ENCODE measurements at regions not wholly inside any gene's neighbourhood (a gene's known extent, or its start where the extent isn't known, plus 50 kb on each side); places are given as distances from the start of the nearest gene placed in this dataset.

DNA sequence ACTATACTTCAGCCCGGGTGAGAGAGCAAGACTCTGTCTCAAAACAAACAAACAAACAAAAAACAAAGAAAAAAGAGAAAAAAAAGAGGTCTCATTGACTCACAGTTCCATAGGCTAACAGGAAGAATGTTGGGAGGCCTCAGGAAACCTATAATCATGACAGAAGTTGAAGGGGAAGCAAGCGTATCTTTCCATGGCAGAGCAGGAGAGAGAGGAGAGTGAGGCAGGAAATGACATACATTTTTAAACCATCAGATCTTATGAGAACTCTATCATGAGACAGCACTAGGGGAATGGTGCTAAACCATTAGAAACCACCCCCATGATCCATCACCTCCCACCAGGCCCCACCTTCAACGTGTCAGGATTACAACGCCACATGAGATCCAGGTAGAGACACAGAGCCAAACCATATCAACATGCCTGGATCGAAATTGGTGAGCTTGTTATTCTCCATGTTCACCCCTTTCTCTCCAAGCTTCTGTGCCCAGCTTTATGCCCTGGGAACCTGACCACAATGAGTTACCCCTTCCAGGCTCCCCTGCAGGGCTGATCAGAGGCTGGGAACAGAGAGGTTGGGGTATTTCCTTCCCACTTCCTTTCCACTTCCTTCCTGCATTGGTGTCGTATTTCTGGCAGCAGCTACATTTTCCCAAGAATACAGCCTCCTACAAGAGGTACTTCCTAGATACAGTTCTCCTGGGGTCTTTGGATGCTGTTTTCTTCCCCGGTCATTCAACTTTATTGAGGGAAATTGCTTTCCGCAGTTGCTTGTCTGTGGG is 219.3 kb upstream of the FLRT2 start:
- Histone ChIP-seq H3K4me3 (ENCODE audit: low read depth, low read length) (no peak overlapping the region), H3K27me3 (ENCODE audit: control insufficient read depth, insufficient read depth, low read length) (no peaks in the 10 kb centered on the region), H3K36me3 (ENCODE audit: control insufficient read depth, insufficient read depth, low read length) (no peaks in the 10 kb centered on the region)
- TF ChIP-seq CTCF (IDR thresholded peaks at IDR 0.05; ENCODE audit: insufficient read depth, low read length, poor library complexity, severe bottlenecking): no peak
- DNase-seq (ENCODE audit: low read depth): no peak

DNA sequence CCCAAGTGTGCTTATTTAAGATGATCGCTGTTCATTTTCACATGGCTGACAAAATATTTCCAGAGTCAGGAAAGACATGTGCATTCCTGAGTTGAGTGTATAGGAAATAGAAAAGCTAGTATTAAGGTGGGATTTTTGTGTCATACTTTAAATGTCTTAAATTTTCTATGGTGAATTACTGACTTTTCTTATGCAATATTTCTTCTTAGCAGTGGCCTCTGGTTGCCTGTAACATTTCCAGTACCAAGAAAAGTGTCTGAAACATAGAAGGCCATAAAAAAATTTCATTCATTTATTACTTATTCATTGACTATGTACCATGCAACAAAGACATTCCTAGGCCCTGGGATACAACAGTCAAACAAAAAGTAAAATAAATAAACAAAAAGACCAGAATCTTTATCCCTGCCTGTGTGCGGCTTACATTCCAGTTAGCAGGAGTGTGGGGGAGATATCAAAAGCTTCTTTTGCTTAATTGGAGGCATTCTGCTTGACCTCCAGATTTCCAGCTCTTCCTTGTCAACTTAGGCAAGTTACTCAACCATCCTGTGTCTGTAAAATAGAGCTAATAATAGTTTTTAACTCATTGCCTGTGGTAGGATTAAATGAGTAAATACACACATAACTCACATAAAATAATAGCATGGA is 216.3 kb upstream of the FLRT2 start:
- Histone ChIP-seq H3K27me3 (ENCODE audit: control insufficient read depth, insufficient read depth, low read length) (no peaks in the 10 kb centered on the region), H3K36me3 (ENCODE audit: control insufficient read depth, insufficient read depth, low read length) (no peaks in the 10 kb centered on the region), H3K4me3 (ENCODE audit: low read depth, low read length) (no peak overlapping the region)
- no peak for DNase-seq (ENCODE audit: low read depth)
- TF ChIP-seq CTCF (IDR thresholded peaks at IDR 0.05; ENCODE audit: insufficient read depth, low read length, poor library complexity, severe bottlenecking): no peak

DNA sequence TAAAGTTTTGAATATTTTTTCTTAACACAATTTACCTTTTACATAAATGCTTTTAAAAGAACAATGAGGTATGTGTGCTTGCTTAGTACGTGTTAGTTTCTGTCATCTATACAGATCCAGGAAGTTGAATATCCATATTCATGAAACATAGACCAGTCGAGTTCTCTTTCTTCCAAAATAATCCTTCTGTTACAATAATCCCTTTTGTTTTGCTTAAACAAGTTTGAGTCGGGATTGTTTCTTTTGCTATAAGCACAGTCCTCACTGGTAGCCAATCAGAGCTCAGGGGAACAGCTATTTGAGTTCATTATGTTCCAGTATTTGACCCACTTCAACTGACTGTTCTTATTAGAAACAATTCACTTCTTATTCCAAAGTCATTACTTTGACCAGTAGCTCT is 214.7 kb upstream of the FLRT2 start:
- no peaks in the 10 kb centered on the region for H3K36me3 ChIP-seq (ENCODE audit: control insufficient read depth, insufficient read depth, low read length)
- no peak for TF ChIP-seq CTCF (IDR thresholded peaks at IDR 0.05; ENCODE audit: insufficient read depth, low read length, poor library complexity, severe bottlenecking)
- H3K27me3 ChIP-seq (ENCODE audit: control insufficient read depth, insufficient read depth, low read length): no peaks in the 10 kb centered on the region
- H3K4me3 ChIP-seq (ENCODE audit: low read depth, low read length): no peak overlapping the region
- DNase-seq (ENCODE audit: low read depth): no peak

- Histone ChIP-seq H3K36me3 (ENCODE audit: control insufficient read depth, insufficient read depth, low read length) (no peaks in the 10 kb centered on the region), H3K4me3 (ENCODE audit: low read depth, low read length) (no peak overlapping the region), H3K27me3 (ENCODE audit: control insufficient read depth, insufficient read depth, low read length) (no peaks in the 10 kb centered on the region)
- no peak for TF ChIP-seq CTCF (IDR thresholded peaks at IDR 0.05; ENCODE audit: insufficient read depth, low read length, poor library complexity, severe bottlenecking)
- DNase-seq (ENCODE audit: low read depth): no peak
These were observed 214.1 kb upstream of the FLRT2 start for GRCh38 chr14:85315733-85316290.

DNA sequence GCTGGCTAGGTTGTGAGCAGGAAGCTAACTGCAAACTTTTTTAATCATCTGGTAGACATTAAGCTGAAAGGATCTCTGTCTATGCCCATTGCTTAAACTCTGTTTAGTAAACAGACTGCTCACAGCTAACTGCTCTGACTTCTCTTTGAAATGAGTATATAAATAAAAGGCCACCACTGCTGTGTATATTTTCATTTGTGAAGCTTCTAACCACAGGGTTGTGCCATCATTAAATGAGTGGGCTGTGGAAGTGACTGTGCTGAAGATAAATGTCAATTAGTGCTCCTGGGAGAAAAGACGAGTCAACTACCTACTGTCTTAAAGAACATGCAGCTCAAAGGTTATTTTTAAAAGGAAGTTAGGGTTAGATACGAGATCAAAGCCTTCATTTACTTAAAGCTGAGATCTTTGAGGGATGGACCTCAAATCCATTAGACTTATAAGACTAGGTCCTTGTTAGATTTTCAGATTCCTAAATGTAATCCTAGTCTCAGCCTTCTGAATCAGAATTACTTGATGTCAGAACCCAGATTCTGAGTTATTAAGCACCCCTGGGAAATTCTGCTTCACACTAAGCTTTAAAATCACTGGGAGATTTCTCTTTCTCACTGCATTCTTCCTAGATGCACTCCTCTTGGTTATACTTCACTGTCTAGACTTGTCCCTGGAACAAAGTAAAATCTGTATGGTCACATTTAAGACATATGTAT is 213.1 kb upstream of the FLRT2 start:
- no peak for DNase-seq (ENCODE audit: low read depth)
- H3K36me3 ChIP-seq (ENCODE audit: control insufficient read depth, insufficient read depth, low read length): no peaks in the 10 kb centered on the region
- TF ChIP-seq CTCF (IDR thresholded peaks at IDR 0.05; ENCODE audit: insufficient read depth, low read length, poor library complexity, severe bottlenecking): no peak
- H3K27me3 ChIP-seq (ENCODE audit: control insufficient read depth, insufficient read depth, low read length): no peaks in the 10 kb centered on the region
- no peak overlapping the region for H3K4me3 ChIP-seq (ENCODE audit: low read depth, low read length)

All from kidney epithelial cell (primary cell).